HCT116 (cell line): ENCODE measurements at regions not wholly inside any gene's neighbourhood (a gene's known extent, or its start where the extent isn't known, plus 50 kb on each side); places are given as distances from the start of the nearest gene placed in this dataset.

Experiments
- CTCF ChIP-seq, 3 experiments: fragments of 200-600 bp in 1 of 3; sonication (generic) in 1 of 3; IDR thresholded peaks in 2 of 3; conservative IDR thresholded peaks in 1 of 3; 2 replicates each; pipeline ENCODE4 v1.5.1; 2012 to 2017; ENCODE audit warnings: low read depth in 2 of 3, low read length in 2 of 3, antibody characterized with exemption in 1 of 3, borderline replicate concordance in 1 of 3, control low read depth in 1 of 3, mild to moderate bottlenecking in 1 of 3, mixed read lengths in 1 of 3, mixed run types in 1 of 3, moderate library complexity in 1 of 3; ENCODE audit not compliant: insufficient read depth in 1 of 3
- POLR2A ChIP-seq: IDR thresholded peaks from 2 replicates; pipeline ENCODE4 v1.7.0; 2011; ENCODE audit warnings: borderline replicate concordance; ENCODE audit not compliant: insufficient read depth, insufficient read length; ENCODE audit errors: extremely low read depth
- POLR2AphosphoS5 ChIP-seq: IDR thresholded peaks from 2 replicates; pipeline ENCODE4 v1.6.1; 2011; ENCODE audit warnings: mild to moderate bottlenecking, low read depth, low read length, moderate library complexity
- RAD21 ChIP-seq: IDR thresholded peaks from 2 replicates; pipeline ENCODE4 v1.6.1; 2012; ENCODE audit warnings: low read depth, mild to moderate bottlenecking
- REST ChIP-seq: IDR thresholded peaks from 2 replicates; pipeline ENCODE4 v1.6.1; 2012; ENCODE audit warnings: low read depth
- SP1 ChIP-seq: IDR thresholded peaks from 2 replicates; pipeline ENCODE4 v1.6.1; 2012; ENCODE audit warnings: low read depth
- SRF ChIP-seq: IDR thresholded peaks from 2 replicates; pipeline ENCODE4 v1.6.1; 2012; ENCODE audit warnings: low read depth
- TCF7L2 ChIP-seq: IDR thresholded peaks from 2 replicates; pipeline ENCODE4 v1.7.0; 2011; ENCODE audit warnings: borderline replicate concordance, inconsistent platforms; ENCODE audit not compliant: insufficient read depth, insufficient read length; ENCODE audit errors: extremely low read depth
- YY1 ChIP-seq: IDR thresholded peaks from 2 replicates; pipeline ENCODE4 v1.6.1; 2011; ENCODE audit warnings: low read length, low read depth, moderate library complexity, mild to moderate bottlenecking; ENCODE audit not compliant: insufficient replicate concordance; ENCODE audit errors: extremely low read depth
- ZBTB33 ChIP-seq: IDR thresholded peaks from 2 replicates; pipeline ENCODE4 v1.6.1; 2011; ENCODE audit warnings: mild to moderate bottlenecking, low read length, moderate library complexity; ENCODE audit not compliant: insufficient replicate concordance; ENCODE audit errors: extremely low read depth
- ZNF274 ChIP-seq: fragments of 200-500 bp; sonication (Bioruptor generic); IDR thresholded peaks from 2 replicates; pipeline ENCODE4 v1.6.1; 2014; ENCODE audit warnings: mild to moderate bottlenecking, low read depth, low read length, inconsistent platforms

- no peak for TF ChIP-seq TCF7L2
- TF ChIP-seq POLR2A = no peak
- no peak for TF ChIP-seq POLR2AphosphoS5
- no peak for TF ChIP-seq ZNF274
- TF ChIP-seq ZBTB33 = no peak
- TF ChIP-seq SRF = no peak
- TF ChIP-seq YY1 = no peak
- TF ChIP-seq CTCF (IDR thresholded peaks at IDR 0.05 in 2 of 3, conservative IDR thresholded peaks at IDR 0.05 in 1 of 3; ENCODE audit: borderline replicate concordance in 1 of 3, insufficient read depth in 1 of 3, low read depth in 2 of 3, low read length in 2 of 3) = no peak
- no peak for TF ChIP-seq REST
- TF ChIP-seq SP1 = no peak
- no peak for TF ChIP-seq RAD21
These were observed 579.1 kb downstream of the DHX35 start for GRCh38 chr20:39541136-39541803.
